ENCODE measurements at regions not wholly inside any gene's neighbourhood (a gene's known extent, or its start where the extent isn't known, plus 50 kb on each side); places are given as distances from the start of the nearest gene placed in this dataset.

DNA sequence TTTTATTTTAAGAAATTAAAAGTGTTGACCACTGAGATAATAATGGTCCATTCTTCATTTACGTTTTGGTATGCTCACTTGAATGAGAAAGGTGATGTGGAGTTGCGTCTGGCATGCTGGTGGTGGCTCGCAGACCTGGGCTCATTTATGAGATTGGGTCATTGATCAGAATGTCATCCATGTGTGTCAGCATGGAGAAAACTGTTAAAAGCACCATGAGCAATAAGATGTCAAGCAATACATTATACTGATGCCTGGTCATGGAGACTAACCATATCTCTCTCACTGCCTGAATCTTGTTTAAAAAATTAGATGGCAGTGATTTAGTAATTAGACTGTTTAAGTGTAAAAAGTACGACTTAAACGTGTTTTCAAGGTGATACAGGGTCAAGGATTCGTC, 503.4 kb upstream of the SEMA6D start:
- TF ChIP-seq RNF2 (IDR thresholded peaks at IDR 0.05; ENCODE audit: borderline replicate concordance, low read depth, low read length, missing control alignments, poor library complexity, severe bottlenecking) (no peak), RFX5 (IDR thresholded peaks at IDR 0.05; ENCODE audit: borderline replicate concordance, low read depth, low read length) (no peak), POU5F1 (IDR thresholded peaks at IDR 0.05; ENCODE audit: low read depth, low read length) (no peak), POLR2AphosphoS5 (IDR thresholded peaks at IDR 0.05; ENCODE audit: low read depth, low read length) (no peak), POLR2A (IDR thresholded peaks at IDR 0.05; ENCODE audit: control extremely low read depth in 1 of 2, low read depth in 2 of 2, low read length in 2 of 2) (no peak), BRCA1 (IDR thresholded peaks at IDR 0.05; ENCODE audit: low read depth, low read length) (no peak), KDM5A (IDR thresholded peaks at IDR 0.05; ENCODE audit: low read length) (no peak), SIN3A (conservative IDR thresholded peaks at IDR 0.05 in 1 of 2, IDR thresholded peaks at IDR 0.05 in 1 of 2; ENCODE audit: low read depth in 1 of 2, low read length in 2 of 2) (no peak), NRF1 (IDR thresholded peaks at IDR 0.05; ENCODE audit: low read depth, low read length) (no peak)
- TF ChIP-seq, protein P1, sequence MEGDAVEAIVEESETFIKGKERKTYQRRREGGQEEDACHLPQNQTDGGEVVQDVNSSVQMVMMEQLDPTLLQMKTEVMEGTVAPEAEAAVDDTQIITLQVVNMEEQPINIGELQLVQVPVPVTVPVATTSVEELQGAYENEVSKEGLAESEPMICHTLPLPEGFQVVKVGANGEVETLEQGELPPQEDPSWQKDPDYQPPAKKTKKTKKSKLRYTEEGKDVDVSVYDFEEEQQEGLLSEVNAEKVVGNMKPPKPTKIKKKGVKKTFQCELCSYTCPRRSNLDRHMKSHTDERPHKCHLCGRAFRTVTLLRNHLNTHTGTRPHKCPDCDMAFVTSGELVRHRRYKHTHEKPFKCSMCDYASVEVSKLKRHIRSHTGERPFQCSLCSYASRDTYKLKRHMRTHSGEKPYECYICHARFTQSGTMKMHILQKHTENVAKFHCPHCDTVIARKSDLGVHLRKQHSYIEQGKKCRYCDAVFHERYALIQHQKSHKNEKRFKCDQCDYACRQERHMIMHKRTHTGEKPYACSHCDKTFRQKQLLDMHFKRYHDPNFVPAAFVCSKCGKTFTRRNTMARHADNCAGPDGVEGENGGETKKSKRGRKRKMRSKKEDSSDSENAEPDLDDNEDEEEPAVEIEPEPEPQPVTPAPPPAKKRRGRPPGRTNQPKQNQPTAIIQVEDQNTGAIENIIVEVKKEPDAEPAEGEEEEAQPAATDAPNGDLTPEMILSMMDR (IDR thresholded peaks at IDR 0.05; ENCODE audit: control extremely low read depth in 1 of 3, insufficient read depth in 1 of 3, low read depth in 1 of 3, low read length in 3 of 3) = no peak

Data from H1 (cell line).